ENCODE measurements at regions not wholly inside any gene's neighbourhood (a gene's known extent, or its start where the extent isn't known, plus 50 kb on each side); places are given as distances from the start of the nearest gene placed in this dataset.

- Histone ChIP-seq H2BK120ac (ENCODE audit: low read depth, low read length) (no peak overlapping the region), H3K27ac (ENCODE audit: insufficient read depth, low read length) (no peak overlapping the region), H3K9ac (ENCODE audit: low read depth, low read length) (no peak overlapping the region), H2AK5ac (ENCODE audit: low read depth, low read length) (no peak overlapping the region), H3K27me3 (ENCODE audit: control insufficient read depth, insufficient read depth, low read length) (peaks cover 40% of the 10 kb centered on the region), H3K79me1 (ENCODE audit: low read depth in 1 of 2, low read length in 2 of 2) (no peaks in the 10 kb centered on the region), H2BK20ac (ENCODE audit: low read depth, low read length) (no peak overlapping the region), H3K4me2 (ENCODE audit: low read depth, low read length) (no peak overlapping the region), H3K18ac (ENCODE audit: low read depth, low read length) (no peak overlapping the region), H3K14ac (replicated peaks; ENCODE audit: low read depth, low read length) (no peak overlapping the region), H4K91ac (ENCODE audit: insufficient read depth, low read depth, low read length) (no peak overlapping the region), H4K5ac (ENCODE audit: low read depth, low read length) (no peak overlapping the region), H3K23ac (ENCODE audit: low read depth, low read length) (no peak overlapping the region), H3K4me3 (ENCODE audit: insufficient read depth, low read depth, low read length) (no peak overlapping the region), H3K4me1 (ENCODE audit: control insufficient read depth, insufficient read depth, low read length) (no peaks in the 10 kb centered on the region), H3K9me1 (ENCODE audit: insufficient read depth, low read length) (no peaks in the 10 kb centered on the region), H2AK9ac (replicated peaks; ENCODE audit: low read depth, low read length, poor library complexity) (no peak overlapping the region), H4K8ac (ENCODE audit: low read depth in 2 of 2, low read length in 2 of 2) (no peak overlapping the region), H3K9me3 (ENCODE audit: control insufficient read depth, insufficient read depth, low read length) (peaks cover 2% of the 10 kb centered on the region; the same call in 1 of the 2 replicates), H3K56ac (ENCODE audit: extremely low read depth, insufficient read depth, low read length) (no peak overlapping the region), H2BK15ac (ENCODE audit: low read depth, low read length) (no peak overlapping the region), H3K4ac (ENCODE audit: low read depth, low read length) (no peak overlapping the region), H2BK5ac (ENCODE audit: low read depth, low read length, poor library complexity, severe bottlenecking) (no peak overlapping the region), H2AFZ (replicated peaks; ENCODE audit: low read length, poor library complexity) (no peak overlapping the region), H3K36me3 (ENCODE audit: control insufficient read depth, insufficient read depth, low read length) (no peaks in the 10 kb centered on the region), H4K20me1 (ENCODE audit: insufficient read depth, low read length) (no peaks in the 10 kb centered on the region)
- in situ Hi-C loops (cut with MboI; ENCODE audit: low sequenced_read_pairs) (no loop called here), dilution Hi-C loops (cut with HindIII; ENCODE audit: low sequenced_read_pairs, unreplicated experiment) (no loop called here), intact Hi-C loops (cut with micrococcal nuclease) (no loop called here)
- no peak for TF ChIP-seq SMC3 (IDR thresholded peaks at IDR 0.05; ENCODE audit: low read depth, low read length)
- no peak for TF ChIP-seq RCOR1 (IDR thresholded peaks at IDR 0.05; ENCODE audit: insufficient replicate concordance, low read length)
- TF ChIP-seq MAFK (IDR thresholded peaks at IDR 0.05; ENCODE audit: low read depth, low read length) = no peak
- TF ChIP-seq NFE2L2 (IDR thresholded peaks at IDR 0.05; ENCODE audit: low read depth, low read length) = no peak
- TF ChIP-seq CTCF (conservative IDR thresholded peaks at IDR 0.05; ENCODE audit: low read depth, low read length) = no peak
- TF ChIP-seq BHLHE40 (IDR thresholded peaks at IDR 0.05; ENCODE audit: low read depth, low read length) = no peak
- no peak for TF ChIP-seq ELK1 (IDR thresholded peaks at IDR 0.05; ENCODE audit: borderline replicate concordance, low read depth, low read length)
- WGBS, 2 experiments (ENCODE audit: extremely low coverage in 2 of 2, insufficient read length in 1 of 2) = 30% methylated on average over 2 of the region's 3 CpGs; no CpG with 5 or more reads in 1 of the 2 experiments
- ChIA-PET POLR2A (ENCODE audit: unreplicated experiment) (no interaction called here), CTCF (no interaction called here)
- DNase-seq (no peak), ATAC-seq (ENCODE audit: low read depth) (no peak)
- BruUV-seq (replicated peaks) = no TSS peak
These were observed 117.8 kb upstream of the NCK2 start for GRCh38 chr2:105626966-105627340.
